ENCODE measurements at regions not wholly inside any gene's neighbourhood (a gene's known extent, or its start where the extent isn't known, plus 50 kb on each side); places are given as distances from the start of the nearest gene placed in this dataset.
A peak's percentile ranks its signal among the peaks of the same experiment; 100 is the strongest.

DNA sequence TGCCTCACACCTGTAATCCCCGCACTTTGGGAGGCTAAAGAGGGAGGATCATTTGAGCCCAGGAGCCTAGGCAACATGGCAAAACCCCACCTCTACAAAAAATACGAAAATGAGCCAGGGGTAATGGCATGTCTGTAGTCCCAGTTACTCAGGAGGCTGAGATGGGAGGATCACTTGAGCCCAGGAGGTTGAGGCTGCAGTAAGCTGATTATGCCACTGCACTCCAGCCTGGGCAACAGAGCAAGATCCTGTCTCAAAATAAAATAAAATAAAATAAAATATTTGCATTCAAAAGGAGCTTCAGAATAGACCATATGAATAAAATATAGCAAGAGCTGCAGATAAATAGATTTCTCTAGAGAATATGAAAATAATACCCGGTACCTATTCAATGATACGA, 71.5 kb upstream of the ATF7IP2 start:
- no peak for ATAC-seq
- Histone ChIP-seq H3K4me3 (no peak overlapping the region), H3K4me1 (peaks cover 0 to 24% (median 11%) of the 10 kb centered on the region in 4 donors), H3K27ac (peak overlapping the region in 2 of 3 donors; percentile 71 to 85), H3K36me3 (no peaks in the 10 kb centered on the region), H3K27me3 (no peaks in the 10 kb centered on the region), H3K9me3 (no peaks in the 10 kb centered on the region)
- WGBS (ENCODE audit: insufficient coverage, low coverage, low lambda C conversion rate, missing lambda C conversion rate) = 48% methylated on average over 4 of the region's 4 CpGs
- intact Hi-C loops (cut with DNase I) = no loop called here
- DNase-seq = no peak
- no peak for TF ChIP-seq POLR2A (IDR thresholded peaks at IDR 0.05)
- TF ChIP-seq, protein P1, sequence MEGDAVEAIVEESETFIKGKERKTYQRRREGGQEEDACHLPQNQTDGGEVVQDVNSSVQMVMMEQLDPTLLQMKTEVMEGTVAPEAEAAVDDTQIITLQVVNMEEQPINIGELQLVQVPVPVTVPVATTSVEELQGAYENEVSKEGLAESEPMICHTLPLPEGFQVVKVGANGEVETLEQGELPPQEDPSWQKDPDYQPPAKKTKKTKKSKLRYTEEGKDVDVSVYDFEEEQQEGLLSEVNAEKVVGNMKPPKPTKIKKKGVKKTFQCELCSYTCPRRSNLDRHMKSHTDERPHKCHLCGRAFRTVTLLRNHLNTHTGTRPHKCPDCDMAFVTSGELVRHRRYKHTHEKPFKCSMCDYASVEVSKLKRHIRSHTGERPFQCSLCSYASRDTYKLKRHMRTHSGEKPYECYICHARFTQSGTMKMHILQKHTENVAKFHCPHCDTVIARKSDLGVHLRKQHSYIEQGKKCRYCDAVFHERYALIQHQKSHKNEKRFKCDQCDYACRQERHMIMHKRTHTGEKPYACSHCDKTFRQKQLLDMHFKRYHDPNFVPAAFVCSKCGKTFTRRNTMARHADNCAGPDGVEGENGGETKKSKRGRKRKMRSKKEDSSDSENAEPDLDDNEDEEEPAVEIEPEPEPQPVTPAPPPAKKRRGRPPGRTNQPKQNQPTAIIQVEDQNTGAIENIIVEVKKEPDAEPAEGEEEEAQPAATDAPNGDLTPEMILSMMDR (IDR thresholded peaks at IDR 0.05) = no peak

DNA sequence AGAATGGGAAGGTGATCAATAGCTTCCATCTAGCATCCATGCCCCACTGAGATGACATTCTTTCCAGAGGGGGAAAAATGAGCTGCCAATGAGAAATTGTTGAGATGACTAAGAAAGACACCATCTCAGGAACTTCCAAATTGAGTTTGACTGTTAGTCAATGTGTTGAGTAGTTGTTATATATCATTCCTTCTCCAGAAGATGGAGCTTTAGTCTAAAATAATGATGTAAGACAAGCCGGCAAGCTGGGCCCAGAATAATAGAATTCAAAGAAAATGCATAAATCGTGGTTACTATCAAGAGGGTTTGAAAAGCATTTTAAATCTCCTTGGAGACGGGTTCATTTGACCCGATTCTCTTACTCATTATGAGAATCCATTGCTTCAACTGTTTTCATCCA, 71.0 kb upstream of the ATF7IP2 start:
- intact Hi-C loops (cut with DNase I) = loop anchor here (5.0 kb wide), 2 partner anchors 192 to 197 kb away; no protein-coding TSS in a partner anchor
- Histone ChIP-seq H3K4me3 (no peak overlapping the region), H3K27ac (peak overlapping the region in 1 of 3 donors; percentile 71), H3K9me3 (no peaks in the 10 kb centered on the region), H3K27me3 (no peaks in the 10 kb centered on the region), H3K4me1 (peaks cover 0 to 29% (median 11%) of the 10 kb centered on the region in 4 donors), H3K36me3 (no peaks in the 10 kb centered on the region)
- 19% methylated on average over 4 of the region's 4 CpGs for WGBS (ENCODE audit: insufficient coverage, low coverage, low lambda C conversion rate, missing lambda C conversion rate)
- DNase-seq = no peak
- ATAC-seq = peak; percentile 32 to 55 (median 52)
- TF ChIP-seq POLR2A (IDR thresholded peaks at IDR 0.05) = no peak
- TF ChIP-seq, protein P1 (IDR thresholded peaks at IDR 0.05) = peak; percentile 37 to 47 (median 42)

DNA sequence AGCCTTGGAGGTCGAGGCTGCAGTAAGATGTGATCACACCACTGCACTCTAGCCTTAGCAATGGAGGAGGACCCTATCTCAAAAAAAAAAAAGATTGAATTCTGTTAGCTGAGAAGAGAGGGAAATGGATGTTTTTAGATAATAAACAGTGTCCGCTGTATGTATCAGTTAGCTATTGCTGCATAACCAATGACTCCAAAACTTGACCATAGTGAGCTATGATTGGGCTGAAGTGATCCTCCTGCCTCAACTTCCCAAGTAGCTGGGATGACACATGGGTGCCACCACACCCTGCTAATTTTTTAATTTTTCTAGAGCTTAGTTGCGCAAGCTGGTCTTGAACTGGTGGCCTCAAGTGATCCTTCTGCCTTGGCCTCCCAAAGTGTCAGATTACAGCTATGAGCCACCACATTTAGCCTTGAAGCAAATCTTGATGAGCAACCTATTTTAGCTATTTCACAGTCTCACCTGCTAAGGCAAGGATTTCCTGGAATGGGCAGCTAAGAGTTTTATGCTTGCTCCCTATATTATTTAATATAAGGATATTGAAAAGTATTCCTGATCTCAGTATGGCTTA, 68.3 kb upstream of the ATF7IP2 start:
- 91% methylated on average over 2 of the region's 3 CpGs for WGBS (ENCODE audit: insufficient coverage, low coverage, low lambda C conversion rate, missing lambda C conversion rate)
- H3K27ac ChIP-seq = no peak overlapping the region

DNA sequence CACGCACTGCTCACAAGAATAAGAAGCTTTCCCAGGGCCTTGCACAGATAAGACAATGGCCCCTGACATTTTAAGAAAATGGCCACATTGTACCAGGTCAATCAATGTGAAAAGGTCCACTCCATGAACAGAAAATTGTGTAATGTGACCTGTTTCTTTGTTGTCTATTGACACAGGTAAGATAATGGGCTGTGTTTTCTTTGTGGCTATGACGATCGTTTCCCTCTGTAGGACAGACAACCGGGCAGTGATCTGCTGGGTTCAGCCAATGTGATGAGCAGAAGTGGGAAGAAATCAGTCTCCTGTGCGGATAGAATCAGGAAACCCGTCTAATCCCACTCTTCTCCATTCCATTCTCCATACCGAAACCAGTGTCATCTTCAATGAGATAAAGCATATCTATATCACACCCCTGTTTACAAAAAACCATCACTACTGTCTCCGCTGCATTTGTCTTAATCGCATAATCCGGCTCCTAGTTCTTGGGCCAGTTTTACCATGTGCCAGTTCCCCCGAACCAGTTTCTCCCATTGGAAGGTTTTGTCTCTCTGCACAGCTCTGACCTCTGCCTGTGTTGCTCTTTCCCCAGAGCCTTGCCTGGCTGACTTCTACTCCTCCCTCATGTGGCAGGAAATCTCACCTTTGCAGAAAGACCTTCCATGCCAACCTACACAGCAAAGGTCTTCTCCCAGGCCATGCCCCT, 66.9 kb upstream of the ATF7IP2 start:
- H3K36me3 ChIP-seq = no peaks in the 10 kb centered on the region
- TF ChIP-seq, protein P1 (IDR thresholded peaks at IDR 0.05) = no peak
- no peak for TF ChIP-seq POLR2A (IDR thresholded peaks at IDR 0.05)
- peak overlapping the region in 2 of 3 donors; percentile 56 to 71 for H3K27ac ChIP-seq
- ATAC-seq (peak; percentile 89 to 94 (median 93)), DNase-seq (peak in 2 of 3 donors; percentile 67 to 69)
- 50% methylated on average over 11 of the region's 11 CpGs for WGBS (ENCODE audit: insufficient coverage, low coverage, low lambda C conversion rate, missing lambda C conversion rate)
- intact Hi-C loops (cut with DNase I) = loop anchor here (5.0 kb wide), 2 partner anchors 188 to 193 kb away; no protein-coding TSS in a partner anchor
- H3K27me3 ChIP-seq = no peaks in the 10 kb centered on the region
- peaks cover 0 to 16% (median 3%) of the 10 kb centered on the region in 4 donors for H3K4me1 ChIP-seq
- H3K4me3 ChIP-seq = no peak overlapping the region
- H3K9me3 ChIP-seq = no peaks in the 10 kb centered on the region

More for the DNA sequence above, 68.3 kb upstream of the ATF7IP2 start:
- TF ChIP-seq POLR2A (IDR thresholded peaks at IDR 0.05) = no peak
- TF ChIP-seq, protein P1 (IDR thresholded peaks at IDR 0.05) = no peak
- Histone ChIP-seq H3K9me3 (no peaks in the 10 kb centered on the region), H3K4me1 (peaks cover 0 to 26% (median 8%) of the 10 kb centered on the region in 4 donors), H3K4me3 (no peak overlapping the region), H3K27me3 (no peaks in the 10 kb centered on the region), H3K36me3 (no peaks in the 10 kb centered on the region)
- intact Hi-C loops (cut with DNase I) = loop anchor here (5.0 kb wide), 2 partner anchors 190 to 195 kb away; no protein-coding TSS in a partner anchor
- DNase-seq (no peak), ATAC-seq (no peak)
